Colonic mucosa (tissue), 4 donors: ENCODE measurements at regions not wholly inside any gene's neighbourhood (a gene's known extent, or its start where the extent isn't known, plus 50 kb on each side); places are given as distances from the start of the nearest gene placed in this dataset.

Experiments
- DNase-seq: peaks from one replicate; pipeline ENCODE4 v3.0.0-alpha.2; 2020
- H3K27ac ChIP-seq: fragments of 200-600 bp; one replicate; pipeline ENCODE4 v1.8.0; 2021
- H3K27me3 ChIP-seq: fragments of 200-600 bp; one replicate; pipeline ENCODE4 v1.8.0; 2021
- H3K36me3 ChIP-seq: fragments of 200-600 bp; one replicate; pipeline ENCODE4 v1.8.0; 2021
- H3K4me1 ChIP-seq: fragments of 200-600 bp; one replicate; pipeline ENCODE4 v1.8.0; 2021; ENCODE audit warnings: mild to moderate bottlenecking
- H3K4me3 ChIP-seq: fragments of 200-600 bp; one replicate; pipeline ENCODE4 v1.8.0; 2021
- H3K9ac ChIP-seq, 2 donors: one replicate each; pipeline ENCODE4 v1.7.0; 2013; ENCODE audit warnings: control low read depth in 2 of 2, low read depth in 2 of 2, low read length in 2 of 2
- H3K9me3 ChIP-seq: fragments of 200-600 bp; one replicate; pipeline ENCODE4 v1.8.0; 2021
- intact Hi-C: fragments of 100-400 bp; cut with DNase I; formaldehyde crosslinking; loops from one replicate; pipeline ENCODE4 v1.14.1; 2022
- TF ChIP-seq, protein P1 (sequence below): fragments of 200-600 bp; IDR thresholded peaks from one replicate; pipeline ENCODE4 v1.8.0; 2022; ENCODE audit warnings: antibody characterized with exemption, mild to moderate bottlenecking
- donor health status: healthy.
- donor health status: DM: no; HTN: no; CAD: no.
- donor health status: DM: no; HTN: no; CAD: no.

DNA sequence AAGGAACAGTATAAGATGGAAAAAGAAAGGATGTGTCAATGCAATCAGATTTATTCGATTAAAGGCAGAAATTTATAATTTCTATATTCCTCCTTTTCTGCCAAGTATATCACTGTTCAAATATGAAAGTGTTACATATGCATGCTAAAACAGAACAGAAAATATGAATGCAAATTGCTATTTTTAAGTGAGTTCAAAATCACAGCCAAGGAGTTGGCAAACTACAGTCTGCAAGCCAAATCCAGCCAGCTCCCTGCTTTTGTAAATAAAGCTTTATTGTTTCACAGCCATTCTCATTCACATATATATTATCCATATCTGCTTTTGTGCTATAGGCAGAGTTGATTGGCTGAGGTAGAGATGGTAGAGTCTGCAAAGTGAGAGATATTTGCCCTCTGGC, 747.2 kb downstream of the ANKRD7 start:
- intact Hi-C loops, result no loop called here
- Histone ChIP-seq H3K36me3 (no peaks in the 10 kb centered on the region), H3K27ac (no peak overlapping the region), H3K9ac (no peak overlapping the region), H3K4me1 (no peaks in the 10 kb centered on the region), H3K4me3 (no peak overlapping the region), H3K27me3 (no peaks in the 10 kb centered on the region), H3K9me3 (no peaks in the 10 kb centered on the region)
- DNase-seq, result no peak
- TF ChIP-seq, protein P1, sequence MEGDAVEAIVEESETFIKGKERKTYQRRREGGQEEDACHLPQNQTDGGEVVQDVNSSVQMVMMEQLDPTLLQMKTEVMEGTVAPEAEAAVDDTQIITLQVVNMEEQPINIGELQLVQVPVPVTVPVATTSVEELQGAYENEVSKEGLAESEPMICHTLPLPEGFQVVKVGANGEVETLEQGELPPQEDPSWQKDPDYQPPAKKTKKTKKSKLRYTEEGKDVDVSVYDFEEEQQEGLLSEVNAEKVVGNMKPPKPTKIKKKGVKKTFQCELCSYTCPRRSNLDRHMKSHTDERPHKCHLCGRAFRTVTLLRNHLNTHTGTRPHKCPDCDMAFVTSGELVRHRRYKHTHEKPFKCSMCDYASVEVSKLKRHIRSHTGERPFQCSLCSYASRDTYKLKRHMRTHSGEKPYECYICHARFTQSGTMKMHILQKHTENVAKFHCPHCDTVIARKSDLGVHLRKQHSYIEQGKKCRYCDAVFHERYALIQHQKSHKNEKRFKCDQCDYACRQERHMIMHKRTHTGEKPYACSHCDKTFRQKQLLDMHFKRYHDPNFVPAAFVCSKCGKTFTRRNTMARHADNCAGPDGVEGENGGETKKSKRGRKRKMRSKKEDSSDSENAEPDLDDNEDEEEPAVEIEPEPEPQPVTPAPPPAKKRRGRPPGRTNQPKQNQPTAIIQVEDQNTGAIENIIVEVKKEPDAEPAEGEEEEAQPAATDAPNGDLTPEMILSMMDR, result no peak

DNA sequence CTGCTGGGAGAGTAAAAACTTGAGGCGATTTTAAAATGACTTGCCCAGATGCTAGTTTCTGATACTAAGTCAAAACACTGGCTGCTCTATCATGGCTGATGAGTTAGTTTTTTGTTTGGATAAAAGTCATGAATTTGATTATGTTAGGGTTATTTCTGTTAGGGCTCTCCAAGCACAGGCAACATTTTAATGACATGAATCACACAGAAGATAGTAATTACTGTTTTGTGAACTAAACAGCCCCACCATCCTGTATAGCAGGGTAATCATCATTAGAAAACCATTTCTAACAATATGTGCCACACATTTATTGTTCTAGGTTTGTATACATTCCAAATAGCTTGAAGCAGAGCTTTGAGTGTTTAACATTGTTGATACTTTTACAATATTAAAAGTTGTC, 750.3 kb downstream of the ANKRD7 start:
- no peaks in the 10 kb centered on the region for H3K36me3 ChIP-seq

DNA sequence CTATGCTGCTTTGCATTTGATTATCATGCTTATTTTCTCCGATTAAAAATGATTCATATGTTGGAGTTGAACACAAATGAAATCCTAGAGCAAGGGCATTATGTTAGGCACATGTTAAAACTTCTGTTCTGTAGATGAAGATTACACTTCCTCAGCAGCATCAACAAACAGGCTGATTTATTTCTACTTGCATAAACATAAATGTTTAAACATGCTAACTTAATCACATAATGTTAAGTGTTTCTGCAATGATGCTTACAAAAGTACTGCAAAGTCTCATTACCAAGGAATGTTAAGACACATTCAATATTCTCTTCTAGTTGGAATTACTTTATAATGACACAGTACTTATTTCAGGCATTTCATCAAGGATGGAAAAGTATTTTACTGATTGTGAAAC, 770.8 kb downstream of the ANKRD7 start:
- Histone ChIP-seq H3K27ac (no peak overlapping the region), H3K27me3 (no peaks in the 10 kb centered on the region), H3K9me3 (no peaks in the 10 kb centered on the region), H3K9ac (no peak overlapping the region), H3K4me3 (no peak overlapping the region), H3K36me3 (no peaks in the 10 kb centered on the region), H3K4me1 (no peaks in the 10 kb centered on the region)
- intact Hi-C loops, result no loop called here
- TF ChIP-seq, protein P1, result no peak
- no peak for DNase-seq

More for the DNA sequence above, 750.3 kb downstream of the ANKRD7 start:
- Histone ChIP-seq H3K27ac (no peak overlapping the region), H3K9ac (no peak overlapping the region), H3K9me3 (no peaks in the 10 kb centered on the region), H3K27me3 (no peaks in the 10 kb centered on the region), H3K4me1 (no peaks in the 10 kb centered on the region), H3K4me3 (no peak overlapping the region)
- TF ChIP-seq, protein P1, result no peak
- no peak for DNase-seq
- intact Hi-C loops, result no loop called here

DNA sequence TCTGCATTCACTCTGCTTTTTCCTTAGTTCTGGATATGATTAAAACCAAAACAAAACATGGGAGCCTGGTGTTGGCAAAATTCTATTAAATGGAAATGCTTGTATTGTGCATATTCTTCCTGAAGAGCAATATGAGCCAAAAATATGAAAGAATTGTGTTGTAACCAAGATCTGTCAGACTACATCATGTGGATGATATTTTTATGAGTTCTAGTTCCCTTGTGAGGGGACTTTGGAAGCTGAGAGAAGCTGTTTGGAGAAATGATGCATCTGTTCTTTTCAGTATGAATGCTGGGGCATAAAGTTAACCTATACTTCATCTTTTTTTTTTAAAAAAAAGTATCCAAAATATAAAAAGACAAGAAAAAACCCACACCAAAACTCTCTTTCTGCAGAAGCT, 782.7 kb downstream of the ANKRD7 start:
- DNase-seq, result no peak
- Histone ChIP-seq H3K36me3 (no peaks in the 10 kb centered on the region), H3K9me3 (no peaks in the 10 kb centered on the region), H3K27ac (no peak overlapping the region), H3K9ac (no peak overlapping the region), H3K27me3 (no peaks in the 10 kb centered on the region), H3K4me3 (no peak overlapping the region), H3K4me1 (no peaks in the 10 kb centered on the region)
- intact Hi-C loops, result no loop called here
- TF ChIP-seq, protein P1, result no peak

DNA sequence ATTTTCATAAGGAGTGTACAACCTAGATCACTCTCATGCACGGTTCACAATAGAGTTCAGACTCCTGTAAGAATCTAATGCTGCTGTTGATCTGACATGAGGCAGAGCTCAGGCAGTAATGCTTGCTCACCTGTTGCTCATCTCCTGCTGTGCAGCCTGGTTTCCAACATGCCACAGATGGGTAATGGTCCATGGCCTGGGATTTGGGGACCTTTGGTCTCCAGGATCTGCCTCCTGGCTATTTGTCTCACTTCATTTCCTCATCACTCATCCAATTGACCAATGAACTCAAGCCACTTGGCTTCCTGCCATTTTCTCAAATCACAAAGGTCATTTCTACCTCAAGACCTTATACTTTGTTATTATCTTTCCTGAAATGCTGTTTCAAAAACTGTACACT, 786.1 kb downstream of the ANKRD7 start:
- TF ChIP-seq, protein P1, result no peak
- H3K9ac ChIP-seq, result no peak overlapping the region
- H3K27ac ChIP-seq, result no peak overlapping the region
- H3K27me3 ChIP-seq, result no peaks in the 10 kb centered on the region
- H3K4me1 ChIP-seq, result no peaks in the 10 kb centered on the region
- H3K4me3 ChIP-seq, result no peak overlapping the region
- intact Hi-C loops, result no loop called here
- H3K9me3 ChIP-seq, result no peaks in the 10 kb centered on the region
- DNase-seq, result no peak
- H3K36me3 ChIP-seq, result no peaks in the 10 kb centered on the region

DNA sequence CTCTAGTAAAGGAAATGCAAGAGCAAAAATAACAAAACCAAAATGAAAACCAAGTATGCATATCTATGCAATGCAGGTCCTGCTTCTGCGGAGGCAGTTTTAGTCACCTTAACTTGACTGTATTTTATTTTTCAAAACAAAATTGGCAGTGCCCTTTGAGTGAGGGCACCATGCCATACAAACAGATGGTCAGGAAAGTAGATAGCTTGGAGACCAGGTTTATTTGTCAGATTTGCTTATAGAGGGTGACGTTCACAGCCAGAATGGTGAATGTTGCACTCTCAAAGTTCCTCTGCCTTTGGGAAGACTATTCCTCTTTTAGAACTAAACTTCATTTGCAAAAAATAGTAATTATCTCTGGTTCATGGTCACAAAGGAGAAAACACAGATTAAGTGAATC, 801.9 kb downstream of the ANKRD7 start:
- Histone ChIP-seq H3K9ac (no peak overlapping the region), H3K27ac (no peak overlapping the region), H3K27me3 (no peaks in the 10 kb centered on the region), H3K4me3 (no peak overlapping the region), H3K36me3 (no peaks in the 10 kb centered on the region), H3K4me1 (no peaks in the 10 kb centered on the region), H3K9me3 (no peaks in the 10 kb centered on the region)
- intact Hi-C loops, result no loop called here
- no peak for DNase-seq
- TF ChIP-seq, protein P1, result no peak
